Natural killer cell (primary cell): ENCODE measurements at regions not wholly inside any gene's neighbourhood (a gene's known extent, or its start where the extent isn't known, plus 50 kb on each side); places are given as distances from the start of the nearest gene placed in this dataset.

ENCODE experiments used
- ATAC-seq, 3 donors: fragments of 150-1000 bp in 2 of 3; fragments of 200-7000 bp in 1 of 3; cut with Tn5 transposase; 1 replicate in 1 of 3; 2 replicates in 2 of 3; pipeline ENCODE4 v1.10.0; 2021; ENCODE audit warnings: mild to moderate bottlenecking in 2 of 3, moderate library complexity in 2 of 3
- DNase-seq, 2 donors: peaks; one replicate each; pipeline versions ENCODE4 v3.0.0 to v3.0.0-alpha.2; 2013 to 2021; ENCODE audit warnings: mixed read lengths in 1 of 2
- H3K27ac ChIP-seq: one replicate; pipeline ENCODE4 v1.5.1; 2013; ENCODE audit warnings: mild to moderate bottlenecking, low read length
- H3K27me3 ChIP-seq: one replicate; pipeline ENCODE4 v1.6.1; 2013; ENCODE audit warnings: low read length; ENCODE audit not compliant: control insufficient read depth, insufficient read depth
- H3K36me3 ChIP-seq: one replicate; pipeline ENCODE4 v1.6.1; 2013; ENCODE audit warnings: low read length; ENCODE audit not compliant: control insufficient read depth, insufficient read depth
- H3K4me1 ChIP-seq: one replicate; pipeline ENCODE4 v1.6.1; 2013; ENCODE audit warnings: low read length; ENCODE audit not compliant: control insufficient read depth, insufficient read depth
- H3K4me3 ChIP-seq: one replicate; pipeline ENCODE4 v1.5.1; 2013; ENCODE audit warnings: low read length
- H3K9me3 ChIP-seq: one replicate; pipeline ENCODE4 v1.6.1; 2013; ENCODE audit warnings: low read length; ENCODE audit not compliant: control insufficient read depth, insufficient read depth
- H3K27ac Mint-ChIP-seq, 2 donors: one replicate each; pipeline ENCODE4 v1.8.0; 2022; ENCODE audit warnings: mild to moderate bottlenecking in 2 of 2, mixed read lengths in 2 of 2, moderate library complexity in 1 of 2
- H3K27me3 Mint-ChIP-seq, 2 donors: one replicate each; pipeline ENCODE4 v1.8.0; 2022; ENCODE audit warnings: low read depth in 2 of 2, mixed read lengths in 2 of 2
- H3K36me3 Mint-ChIP-seq: one replicate; pipeline ENCODE4 v1.8.0; 2022; ENCODE audit warnings: mixed read lengths
- H3K4me1 Mint-ChIP-seq, 2 donors: one replicate each; pipeline ENCODE4 v1.8.0; 2022; ENCODE audit warnings: mixed read lengths in 2 of 2
- H3K4me3 Mint-ChIP-seq: one replicate; pipeline ENCODE4 v1.8.0; 2022; ENCODE audit warnings: mild to moderate bottlenecking, moderate library complexity, mixed read lengths
- H3K9me3 Mint-ChIP-seq, 2 donors: one replicate each; pipeline ENCODE4 v1.8.0; 2022; ENCODE audit warnings: mixed read lengths in 2 of 2
- WGBS: methylation state at CpG from one replicate; pipeline ENCODE4 v1.1.7; 2013; ENCODE audit warnings: missing lambda C conversion rate; ENCODE audit not compliant: insufficient coverage; 5-methylcytosine and 5-hydroxymethylcytosine counted together
- intact Hi-C: fragments of 100-400 bp; cut with micrococcal nuclease; formaldehyde crosslinking; loops from one replicate; pipeline ENCODE4 v1.14.2; 2022
- TF ChIP-seq, protein P1 (sequence below): fragments of 200-600 bp; IDR thresholded peaks from one replicate; pipeline ENCODE4 v1.8.0; 2022; ENCODE audit warnings: antibody characterized with exemption

DNA sequence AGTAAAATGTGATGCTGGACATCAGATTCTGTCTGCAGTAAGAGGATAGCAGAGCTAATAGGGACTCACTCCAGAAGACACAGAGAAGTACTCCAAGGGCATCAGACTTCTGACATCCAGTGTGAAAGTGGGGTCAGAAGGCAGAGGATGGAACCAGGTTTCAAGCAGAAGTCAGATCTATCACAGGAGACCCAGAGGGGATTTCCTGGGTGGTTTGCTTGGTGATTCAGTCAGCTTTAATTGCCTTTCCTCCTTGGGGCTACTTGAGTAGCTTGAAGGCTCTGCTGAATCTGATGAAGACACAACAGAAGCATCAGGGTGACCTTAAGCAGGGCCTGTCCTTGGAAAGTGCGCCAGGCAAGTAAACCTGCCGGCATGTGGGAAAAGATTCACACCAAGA is 300.6 kb downstream of the COG6 start:
- ATAC-seq (peak in 2 of 3 donors; percentile 4 to 22), DNase-seq (peak in 1 of 2 donors; percentile 61)
- no peaks in the 10 kb centered on the region for H3K36me3 ChIP-seq
- no peak overlapping the region for H3K4me3 ChIP-seq
- H3K4me1 ChIP-seq, result peaks cover 4% of the 10 kb centered on the region
- no peaks in the 10 kb centered on the region for H3K9me3 Mint-ChIP-seq
- no peak overlapping the region for H3K27ac Mint-ChIP-seq
- H3K27ac ChIP-seq, result no peak overlapping the region
- H3K4me3 Mint-ChIP-seq, result no peak overlapping the region
- intact Hi-C loops, result no loop called here
- H3K36me3 Mint-ChIP-seq, result no peaks in the 10 kb centered on the region
- no peaks in the 10 kb centered on the region for H3K27me3 Mint-ChIP-seq
- no peaks in the 10 kb centered on the region for H3K27me3 ChIP-seq
- TF ChIP-seq, protein P1, sequence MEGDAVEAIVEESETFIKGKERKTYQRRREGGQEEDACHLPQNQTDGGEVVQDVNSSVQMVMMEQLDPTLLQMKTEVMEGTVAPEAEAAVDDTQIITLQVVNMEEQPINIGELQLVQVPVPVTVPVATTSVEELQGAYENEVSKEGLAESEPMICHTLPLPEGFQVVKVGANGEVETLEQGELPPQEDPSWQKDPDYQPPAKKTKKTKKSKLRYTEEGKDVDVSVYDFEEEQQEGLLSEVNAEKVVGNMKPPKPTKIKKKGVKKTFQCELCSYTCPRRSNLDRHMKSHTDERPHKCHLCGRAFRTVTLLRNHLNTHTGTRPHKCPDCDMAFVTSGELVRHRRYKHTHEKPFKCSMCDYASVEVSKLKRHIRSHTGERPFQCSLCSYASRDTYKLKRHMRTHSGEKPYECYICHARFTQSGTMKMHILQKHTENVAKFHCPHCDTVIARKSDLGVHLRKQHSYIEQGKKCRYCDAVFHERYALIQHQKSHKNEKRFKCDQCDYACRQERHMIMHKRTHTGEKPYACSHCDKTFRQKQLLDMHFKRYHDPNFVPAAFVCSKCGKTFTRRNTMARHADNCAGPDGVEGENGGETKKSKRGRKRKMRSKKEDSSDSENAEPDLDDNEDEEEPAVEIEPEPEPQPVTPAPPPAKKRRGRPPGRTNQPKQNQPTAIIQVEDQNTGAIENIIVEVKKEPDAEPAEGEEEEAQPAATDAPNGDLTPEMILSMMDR, result no peak
- WGBS, result 100% methylated on average over 2 of the region's 2 CpGs
- H3K9me3 ChIP-seq, result no peaks in the 10 kb centered on the region
- H3K4me1 Mint-ChIP-seq, result peaks cover 15 to 16% of the 10 kb centered on the region in 2 donors

DNA sequence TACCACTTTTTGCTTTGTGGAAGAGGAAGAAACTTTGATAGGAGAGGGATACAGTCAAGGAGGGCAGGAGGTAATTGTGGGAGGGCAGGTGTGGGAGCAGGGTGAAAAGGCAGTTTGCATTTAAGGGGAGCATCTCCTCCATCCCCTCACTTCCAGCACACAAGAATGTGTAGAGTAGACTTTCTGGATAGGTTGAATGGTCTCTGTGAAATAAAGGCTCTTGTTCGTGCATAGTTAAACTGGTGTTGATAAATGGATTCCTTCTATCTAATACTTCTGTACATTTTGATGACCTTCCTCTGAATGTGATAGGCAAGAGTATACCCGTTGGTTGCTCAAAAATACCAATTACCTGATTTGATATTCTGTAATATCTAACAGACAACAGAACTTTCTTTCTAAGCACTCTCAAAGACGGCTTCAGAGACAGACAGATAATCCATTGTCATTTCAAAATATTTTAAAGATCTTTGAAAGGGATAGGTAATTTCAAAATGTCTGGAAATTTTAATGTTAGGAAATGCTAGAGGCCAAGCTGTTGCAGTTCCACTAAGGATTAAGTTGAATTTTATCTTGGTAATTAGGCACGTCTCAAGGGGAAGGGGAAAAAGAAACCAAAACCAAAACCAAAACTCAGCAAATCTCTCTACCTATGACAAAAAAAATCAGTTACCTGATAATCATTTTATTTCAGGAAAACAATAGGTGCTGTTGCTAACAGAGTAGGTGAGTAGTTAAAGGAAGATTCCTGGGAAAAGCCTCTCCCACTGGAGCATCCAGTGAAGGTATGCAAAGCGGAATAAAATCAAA is 302.6 kb downstream of the COG6 start:
- H3K4me1 ChIP-seq, result no peaks in the 10 kb centered on the region
- DNase-seq, result peak in 1 of 2 donors; percentile 52
- 78% methylated on average over 2 of the region's 5 CpGs for WGBS
- H3K36me3 ChIP-seq, result no peaks in the 10 kb centered on the region
- H3K9me3 ChIP-seq, result no peaks in the 10 kb centered on the region
- no peak overlapping the region for H3K27ac ChIP-seq
- ATAC-seq, result peak in 1 of 3 donors; percentile 49
- H3K4me3 ChIP-seq, result no peak overlapping the region
- H3K27me3 Mint-ChIP-seq, result peaks cover 0 to 3% of the 10 kb centered on the region in 2 donors
- no peaks in the 10 kb centered on the region for H3K27me3 ChIP-seq
- TF ChIP-seq, protein P1, result no peak
- peaks cover 10 to 15% of the 10 kb centered on the region in 2 donors for H3K4me1 Mint-ChIP-seq
- peak overlapping the region; percentile 81 for H3K4me3 Mint-ChIP-seq
- no peaks in the 10 kb centered on the region for H3K9me3 Mint-ChIP-seq
- H3K27ac Mint-ChIP-seq, result peak overlapping the region; percentile 24 to 79
- no peaks in the 10 kb centered on the region for H3K36me3 Mint-ChIP-seq
- intact Hi-C loops, result no loop called here

DNA sequence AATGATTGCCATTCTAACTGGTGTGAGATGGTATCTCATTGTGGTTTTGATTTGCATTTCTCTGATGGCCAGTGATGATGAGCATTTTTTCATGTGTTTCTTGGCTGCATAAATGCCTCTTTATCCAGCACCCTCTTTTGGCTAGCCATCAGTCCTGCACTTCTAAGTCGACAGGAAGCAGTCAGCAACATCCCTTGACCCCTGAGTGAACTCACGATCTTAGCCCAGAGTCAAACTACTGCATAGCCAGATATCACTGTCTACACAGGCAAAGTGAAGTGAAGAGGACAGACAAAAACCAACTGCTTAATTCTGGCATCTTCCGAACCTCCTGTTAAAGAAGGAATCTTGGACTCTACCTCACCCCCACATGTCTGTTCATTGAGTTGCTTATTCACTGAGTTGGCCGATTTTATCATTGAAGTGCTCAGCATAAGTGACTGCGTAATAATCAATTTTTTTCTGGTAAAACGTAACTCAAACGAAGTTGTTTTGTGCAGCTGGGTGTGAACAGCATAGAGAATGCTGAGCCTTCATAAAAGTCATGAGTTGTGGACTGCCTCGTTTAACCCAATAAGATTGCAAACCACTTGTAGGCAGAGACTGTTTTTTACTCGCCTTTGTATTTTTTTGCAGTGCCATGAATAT is 304.2 kb downstream of the COG6 start:
- no peak overlapping the region for H3K4me3 ChIP-seq
- H3K4me1 Mint-ChIP-seq, result peaks cover 10 to 15% of the 10 kb centered on the region in 2 donors
- H3K36me3 Mint-ChIP-seq, result no peaks in the 10 kb centered on the region
- H3K27me3 ChIP-seq, result no peaks in the 10 kb centered on the region
- H3K4me1 ChIP-seq, result no peaks in the 10 kb centered on the region
- DNase-seq (no peak), ATAC-seq (no peak)
- no peaks in the 10 kb centered on the region for H3K9me3 ChIP-seq
- no peak overlapping the region for H3K27ac Mint-ChIP-seq
- no peak overlapping the region for H3K27ac ChIP-seq
- H3K36me3 ChIP-seq, result no peaks in the 10 kb centered on the region
- intact Hi-C loops, result no loop called here
- TF ChIP-seq, protein P1, result no peak
- 83% methylated on average over 8 of the region's 9 CpGs for WGBS
- H3K9me3 Mint-ChIP-seq, result no peaks in the 10 kb centered on the region
- H3K27me3 Mint-ChIP-seq, result peaks cover 0 to 3% of the 10 kb centered on the region in 2 donors
- H3K4me3 Mint-ChIP-seq, result no peak overlapping the region
